ENCODE measurements at regions not wholly inside any gene's neighbourhood (a gene's known extent, or its start where the extent isn't known, plus 50 kb on each side); places are given as distances from the start of the nearest gene placed in this dataset.

DNA sequence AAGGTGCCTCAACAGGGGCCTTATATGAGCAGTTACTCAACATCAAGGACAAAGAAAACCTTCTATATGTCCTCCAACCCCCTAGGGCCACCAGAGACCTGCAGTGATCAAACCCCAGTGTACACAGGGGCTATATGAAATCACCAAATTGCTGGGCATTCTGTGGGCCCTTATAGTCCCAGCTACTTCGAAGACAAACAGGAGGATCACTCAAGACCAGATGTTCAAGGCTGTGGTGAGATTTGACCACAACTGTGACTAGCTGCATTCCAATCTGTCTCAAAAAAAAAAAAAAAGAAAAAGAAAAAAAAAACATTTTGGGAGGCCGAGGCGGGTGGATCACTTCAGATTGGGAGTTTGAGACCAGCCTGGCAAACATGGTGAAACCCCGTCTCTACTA, 51.0 kb upstream of the PRB2 start:
- no peak for DNase-seq
- TF ChIP-seq CTCF (IDR thresholded peaks at IDR 0.05) (no peak), POLR2A (IDR thresholded peaks at IDR 0.05) (no peak)

DNA sequence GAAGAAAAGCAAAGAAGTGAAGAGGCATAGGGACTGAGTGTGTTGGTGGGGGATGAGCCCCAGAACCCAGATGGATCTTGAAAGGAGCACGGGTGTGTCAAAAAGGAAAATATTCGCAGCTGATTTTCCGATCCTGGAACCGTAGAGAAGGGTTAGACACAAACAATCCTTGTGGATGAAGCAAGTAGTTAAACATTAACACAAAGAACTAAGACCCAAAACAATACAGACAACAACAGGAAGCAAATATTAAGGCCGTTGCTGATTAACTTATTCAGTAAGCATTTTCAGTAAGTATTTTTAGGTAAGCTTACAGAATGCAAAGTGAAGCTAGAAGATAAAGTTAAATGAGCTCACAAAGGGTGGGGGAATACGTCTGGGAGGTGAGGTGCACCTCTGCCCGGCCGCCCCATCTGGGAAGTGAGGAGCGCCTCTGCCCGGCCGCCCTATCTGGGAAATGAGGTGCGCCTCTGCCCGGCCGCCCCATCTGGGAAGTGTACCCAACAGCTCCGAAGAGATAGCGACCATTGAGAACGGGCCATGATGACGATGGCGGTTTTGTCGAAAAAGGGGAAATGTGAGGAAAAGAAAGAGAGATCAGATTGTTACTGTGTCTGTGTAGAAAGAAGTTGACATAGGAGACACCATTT, 62.8 kb upstream of the PRB2 start:
- Histone ChIP-seq H3K4me1 (no peaks in the 10 kb centered on the region), H3K36me3 (no peaks in the 10 kb centered on the region), H3K27me3 (no peaks in the 10 kb centered on the region), H3K4me3 (no peak overlapping the region), H3K27ac (no peak overlapping the region), H3K9me3 (no peaks in the 10 kb centered on the region)
- no peak for DNase-seq
- no peak for TF ChIP-seq CTCF (IDR thresholded peaks at IDR 0.05)
- TF ChIP-seq POLR2A (IDR thresholded peaks at IDR 0.05), result no peak

More for the DNA sequence above, 51.0 kb upstream of the PRB2 start:
- H3K27me3 ChIP-seq, result no peaks in the 10 kb centered on the region
- no peaks in the 10 kb centered on the region for H3K9me3 ChIP-seq
- H3K36me3 ChIP-seq, result no peaks in the 10 kb centered on the region
- no peak overlapping the region for H3K27ac ChIP-seq
- H3K4me3 ChIP-seq, result no peak overlapping the region
- H3K4me1 ChIP-seq, result no peaks in the 10 kb centered on the region

GRCh38 chr12:11460343-11461023, 65.1 kb upstream of the PRB2 start:
- TF ChIP-seq POLR2A (IDR thresholded peaks at IDR 0.05) (no peak), CTCF (IDR thresholded peaks at IDR 0.05) (no peak)

GRCh38 chr12:11461433-11461832, 66.1 kb upstream of the PRB2 start:
- Histone ChIP-seq H3K4me3 (no peak overlapping the region), H3K36me3 (no peaks in the 10 kb centered on the region), H3K27me3 (no peaks in the 10 kb centered on the region), H3K9me3 (no peaks in the 10 kb centered on the region), H3K27ac (no peak overlapping the region), H3K4me1 (no peaks in the 10 kb centered on the region)
- no peak for DNase-seq
- no peak for TF ChIP-seq CTCF (IDR thresholded peaks at IDR 0.05)
- TF ChIP-seq POLR2A (IDR thresholded peaks at IDR 0.05), result no peak

More at GRCh38 chr12:11460343-11461023, 65.1 kb upstream of the PRB2 start:
- no peak overlapping the region for H3K4me3 ChIP-seq
- H3K36me3 ChIP-seq, result no peaks in the 10 kb centered on the region
- H3K9me3 ChIP-seq, result no peaks in the 10 kb centered on the region
- no peak for DNase-seq
- H3K27ac ChIP-seq, result no peak overlapping the region
- no peaks in the 10 kb centered on the region for H3K27me3 ChIP-seq
- H3K4me1 ChIP-seq, result no peaks in the 10 kb centered on the region

- no peaks in the 10 kb centered on the region for H3K27me3 ChIP-seq
- no peak for TF ChIP-seq POLR2A (IDR thresholded peaks at IDR 0.05)
- no peak for TF ChIP-seq CTCF (IDR thresholded peaks at IDR 0.05)
- H3K9me3 ChIP-seq, result no peaks in the 10 kb centered on the region
- no peak overlapping the region for H3K4me3 ChIP-seq
- H3K4me1 ChIP-seq, result no peaks in the 10 kb centered on the region
- DNase-seq, result no peak
- no peaks in the 10 kb centered on the region for H3K36me3 ChIP-seq
- no peak overlapping the region for H3K27ac ChIP-seq
Measured at GRCh38 chr12:11477110-11477509, 81.7 kb upstream of the PRB2 start.
